ENCODE measurements at regions not wholly inside any gene's neighbourhood (a gene's known extent, or its start where the extent isn't known, plus 50 kb on each side); places are given as distances from the start of the nearest gene placed in this dataset.

- no peak for DNase-seq
- in situ Hi-C loops (cut with MboI; ENCODE audit: low pct_unique_long_range_greater_than_20kb, low sequenced_read_pairs): no loop called here
Measured at GRCh38 chr13:44107357-44108121, 227.8 kb downstream of the LACC1 start.

DNA sequence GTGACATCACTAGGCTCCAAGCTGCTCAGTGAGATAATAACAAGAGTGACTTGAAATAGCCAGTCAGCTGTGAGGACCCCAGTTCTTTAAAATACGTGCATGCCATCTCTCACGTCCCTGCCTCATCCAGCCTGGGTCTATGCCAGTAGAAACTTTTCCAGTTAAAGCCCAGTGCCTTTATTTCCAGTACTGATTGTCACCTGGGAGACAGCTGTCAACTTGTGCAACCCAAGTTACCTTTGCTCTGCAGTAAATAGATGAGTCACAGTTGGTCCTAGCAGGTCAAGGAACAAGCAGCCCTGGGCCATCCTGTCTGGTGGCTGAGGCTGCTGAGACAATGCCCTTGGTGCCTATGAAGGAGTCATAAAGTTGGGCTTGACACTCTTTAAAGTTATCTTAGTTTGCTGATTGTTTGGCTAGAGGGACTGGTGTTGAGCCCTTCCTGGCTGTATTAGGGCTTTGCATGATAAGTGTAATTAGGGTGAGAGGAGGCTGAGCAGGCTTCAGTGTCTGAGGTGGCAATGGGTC is 228.7 kb downstream of the LACC1 start:
- in situ Hi-C loops (cut with MboI; ENCODE audit: low pct_unique_long_range_greater_than_20kb, low sequenced_read_pairs): no loop called here
- DNase-seq: no peak

DNA sequence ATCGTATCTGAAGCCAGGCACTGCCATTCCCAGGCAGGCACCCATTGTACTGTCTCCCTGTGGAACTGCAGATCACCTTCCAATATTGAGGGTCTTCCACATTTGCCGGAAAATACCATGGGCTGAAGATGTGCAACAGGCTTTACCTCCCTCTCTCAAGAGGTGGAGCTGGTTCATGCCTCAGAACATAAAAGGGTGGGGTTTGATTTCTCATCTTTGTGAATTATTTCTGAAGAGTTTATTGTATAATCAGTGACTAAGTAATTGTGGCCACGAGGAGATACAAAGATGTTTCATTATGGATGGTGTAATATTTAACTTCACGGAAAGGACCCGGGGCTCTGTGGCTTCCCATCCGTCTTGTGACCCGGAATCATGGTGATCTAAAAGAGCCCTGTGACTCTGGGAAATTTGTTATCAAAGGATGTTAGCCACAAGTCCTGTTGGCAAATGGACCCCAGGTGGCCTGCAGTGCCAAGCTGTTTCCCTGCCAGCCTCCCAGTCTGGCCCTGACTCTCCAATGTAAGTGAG is 230.5 kb downstream of the LACC1 start:
- no peak for DNase-seq
- in situ Hi-C loops (cut with MboI; ENCODE audit: low pct_unique_long_range_greater_than_20kb, low sequenced_read_pairs): no loop called here

DNA sequence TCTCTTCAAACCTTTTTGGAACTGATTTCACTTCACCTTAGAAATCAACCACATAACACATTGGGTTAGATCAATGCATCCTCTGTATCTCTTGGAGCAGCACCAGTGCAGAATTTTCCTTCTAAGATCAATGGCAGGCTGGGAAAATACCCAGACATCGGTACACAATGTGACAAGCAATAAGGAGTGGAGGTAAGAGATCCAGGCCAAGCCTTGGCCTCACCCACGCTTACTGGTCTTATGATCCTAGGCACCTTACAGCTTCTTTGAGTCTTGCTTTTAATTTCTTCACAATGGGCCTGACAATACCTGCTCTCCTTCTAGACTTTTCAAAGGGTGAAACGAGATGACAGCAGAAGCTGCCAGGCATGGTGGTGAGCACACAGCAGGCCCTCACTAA is 232.0 kb downstream of the LACC1 start:
- DNase-seq: no peak
- in situ Hi-C loops (cut with MboI; ENCODE audit: low pct_unique_long_range_greater_than_20kb, low sequenced_read_pairs): no loop called here

DNA sequence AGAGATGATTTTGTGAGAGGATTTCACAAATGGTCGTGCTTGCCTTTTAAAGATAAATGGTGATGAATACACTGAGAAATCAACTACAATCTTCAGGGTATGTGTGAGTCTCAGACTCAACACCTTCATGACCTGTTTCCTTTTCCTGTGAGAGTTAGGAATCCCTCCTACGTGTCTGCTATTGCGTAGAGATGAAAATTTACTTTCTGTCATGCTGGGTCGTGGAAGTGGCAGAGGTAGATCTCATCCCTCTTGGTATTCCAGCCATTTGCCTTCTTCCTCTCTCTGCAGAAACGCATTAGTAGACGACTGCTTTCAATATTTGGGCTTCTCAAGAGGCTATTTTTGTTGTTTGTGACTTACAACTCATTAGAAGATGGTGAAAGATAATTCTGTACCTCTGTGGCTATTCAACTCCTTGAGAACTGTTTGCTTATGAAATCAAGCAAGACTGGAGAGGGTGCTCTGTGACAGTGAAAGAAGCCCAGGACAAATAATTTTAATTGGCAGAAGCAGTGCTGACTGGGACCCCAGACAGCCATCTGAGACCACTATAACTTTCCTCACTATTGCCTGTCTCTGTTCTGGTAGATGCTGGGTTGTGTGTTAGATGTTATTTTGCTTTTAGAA is 233.1 kb downstream of the LACC1 start:
- in situ Hi-C loops (cut with MboI; ENCODE audit: low pct_unique_long_range_greater_than_20kb, low sequenced_read_pairs): no loop called here
- DNase-seq: no peak

- in situ Hi-C loops (cut with MboI; ENCODE audit: low pct_unique_long_range_greater_than_20kb, low sequenced_read_pairs): no loop called here
- DNase-seq: peak; percentile 60
Measured at GRCh38 chr13:44116562-44117332, 237.0 kb downstream of the LACC1 start.

DNA sequence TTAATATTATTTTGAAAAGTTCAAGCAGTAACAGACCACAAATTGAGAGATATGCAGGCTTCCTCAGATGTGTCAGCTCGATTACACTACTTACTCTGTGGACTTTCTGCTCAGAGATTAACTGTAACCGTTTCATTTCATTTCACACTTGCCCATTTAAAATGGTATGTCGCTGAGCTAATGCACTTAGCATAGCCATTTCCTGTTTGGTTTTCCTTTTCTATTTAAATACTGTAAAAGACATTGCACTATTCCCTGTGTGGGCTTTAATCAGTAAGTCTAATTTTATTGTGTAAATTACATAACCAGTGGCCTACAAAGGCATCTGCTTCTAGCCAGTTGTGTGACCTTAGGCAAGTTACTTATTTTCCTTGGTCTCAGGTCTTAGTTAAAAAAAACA is 237.6 kb downstream of the LACC1 start:
- in situ Hi-C loops (cut with MboI; ENCODE audit: low pct_unique_long_range_greater_than_20kb, low sequenced_read_pairs): no loop called here
- DNase-seq: peak; percentile 60

GRCh38 chr13:44117816-44118215 is 238.1 kb downstream of the LACC1 start:
- in situ Hi-C loops (cut with MboI; ENCODE audit: low pct_unique_long_range_greater_than_20kb, low sequenced_read_pairs): no loop called here
- DNase-seq: no peak

- in situ Hi-C loops (cut with MboI; ENCODE audit: low pct_unique_long_range_greater_than_20kb, low sequenced_read_pairs): no loop called here
Measured at GRCh38 chr13:44118881-44119280, 239.2 kb downstream of the LACC1 start.

GRCh38 chr13:44120043-44120442 is 240.3 kb downstream of the LACC1 start:
- in situ Hi-C loops (cut with MboI; ENCODE audit: low pct_unique_long_range_greater_than_20kb, low sequenced_read_pairs): no loop called here
- no peak for DNase-seq

More at GRCh38 chr13:44118881-44119280, 239.2 kb downstream of the LACC1 start:
- no peak for DNase-seq

GRCh38 chr13:44120849-44121755 is 241.4 kb downstream of the LACC1 start:
- DNase-seq: no peak
- in situ Hi-C loops (cut with MboI; ENCODE audit: low pct_unique_long_range_greater_than_20kb, low sequenced_read_pairs): no loop called here

GRCh38 chr13:44124352-44124751 is 244.6 kb downstream of the LACC1 start:
- no peak for DNase-seq
- in situ Hi-C loops (cut with MboI; ENCODE audit: low pct_unique_long_range_greater_than_20kb, low sequenced_read_pairs): no loop called here

DNA sequence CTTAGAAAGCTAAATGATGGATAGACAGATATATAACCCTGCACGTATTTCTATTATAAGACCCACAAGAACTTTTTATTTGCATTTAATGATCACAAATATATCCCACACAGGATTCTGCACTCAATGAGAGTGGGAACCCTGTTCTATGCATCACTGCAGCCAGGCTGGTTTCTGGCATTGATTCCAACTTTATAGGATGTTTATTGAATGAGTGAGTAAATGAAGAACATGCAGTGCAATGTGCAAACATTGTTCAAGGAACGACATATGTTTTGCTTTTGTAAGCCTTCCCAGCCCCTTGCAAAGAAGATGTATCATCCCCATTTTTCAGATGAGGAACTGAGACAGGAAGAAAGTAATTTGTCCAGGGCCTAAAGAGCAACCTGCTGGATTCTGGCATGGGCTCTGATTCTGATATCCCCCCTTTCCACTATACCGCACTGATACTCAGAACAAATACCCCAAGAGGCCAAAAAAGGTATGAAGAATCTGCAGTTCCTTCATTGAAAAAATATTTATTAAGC is 246.3 kb downstream of the LACC1 start:
- in situ Hi-C loops (cut with MboI; ENCODE audit: low pct_unique_long_range_greater_than_20kb, low sequenced_read_pairs): no loop called here
- DNase-seq: no peak

- in situ Hi-C loops (cut with MboI; ENCODE audit: low pct_unique_long_range_greater_than_20kb, low sequenced_read_pairs): no loop called here
- no peak for DNase-seq
Measured at GRCh38 chr13:44128552-44129001, 245.0 kb upstream of the SERP2 start.

- no peak for DNase-seq
- in situ Hi-C loops (cut with MboI; ENCODE audit: low pct_unique_long_range_greater_than_20kb, low sequenced_read_pairs): no loop called here
Measured at GRCh38 chr13:44129418-44129817, 244.2 kb upstream of the SERP2 start.

GRCh38 chr13:44131069-44131614 is 242.5 kb upstream of the SERP2 start:
- in situ Hi-C loops (cut with MboI; ENCODE audit: low pct_unique_long_range_greater_than_20kb, low sequenced_read_pairs): no loop called here
- no peak for DNase-seq

GRCh38 chr13:44132710-44133109 is 240.9 kb upstream of the SERP2 start:
- no peak for DNase-seq
- in situ Hi-C loops (cut with MboI; ENCODE audit: low pct_unique_long_range_greater_than_20kb, low sequenced_read_pairs): no loop called here

GRCh38 chr13:44133626-44134025 is 240.0 kb upstream of the SERP2 start:
- DNase-seq: no peak
- in situ Hi-C loops (cut with MboI; ENCODE audit: low pct_unique_long_range_greater_than_20kb, low sequenced_read_pairs): no loop called here

Data from KBM-7 (cell line).